Endometrium (tissue), 2 donors: ENCODE measurements at regions not wholly inside any gene's neighbourhood (a gene's known extent, or its start where the extent isn't known, plus 50 kb on each side); places are given as distances from the start of the nearest gene placed in this dataset.
"Not testable (repeated sequence)": the region's sequence is repeated elsewhere in the genome, so short reads cannot be mapped to it uniquely, and the experiment has no call there.

ENCODE experiments used
- FAIRE-seq: peaks from 2 replicates; lab custom pipeline; 2012; peaks lifted over from hg19 to GRCh38; lab: Jason Lieb, UNC
- donor health status: control.
- donor health status: control.

GRCh38 chr6:11409371-11409770, 128.2 kb upstream of the TMEM170B start:
- no peak for FAIRE-seq

- FAIRE-seq, result no peak
Measured at GRCh38 chr6:11407414-11407813, 130.1 kb upstream of the TMEM170B start.

- FAIRE-seq, result no peak
Measured at GRCh38 chr6:11404838-11405237, 132.7 kb upstream of the TMEM170B start.

GRCh38 chr6:11404081-11404480, 133.5 kb upstream of the TMEM170B start:
- no peak for FAIRE-seq

- FAIRE-seq, result no peak
Measured at GRCh38 chr6:11403035-11403601, 134.4 kb upstream of the TMEM170B start.

GRCh38 chr6:11402581-11402980, 135.0 kb upstream of the TMEM170B start:
- FAIRE-seq, result not testable (repeated sequence)

GRCh38 chr6:11401954-11402353, 135.6 kb upstream of the TMEM170B start:
- FAIRE-seq, result not testable (repeated sequence)

- no peak for FAIRE-seq
Measured at GRCh38 chr6:11398451-11399326, 138.9 kb upstream of the TMEM170B start.

GRCh38 chr6:11397622-11398450, 139.7 kb upstream of the TMEM170B start:
- FAIRE-seq, result no peak

GRCh38 chr6:11396860-11397259, 140.7 kb upstream of the TMEM170B start:
- no peak for FAIRE-seq

GRCh38 chr6:11393713-11394627, 143.6 kb upstream of the TMEM170B start:
- FAIRE-seq, result no peak

- FAIRE-seq, result no peak
Measured at GRCh38 chr6:11392778-11393507, 144.6 kb upstream of the TMEM170B start.

GRCh38 chr6:11391934-11392777, 145.4 kb upstream of the TMEM170B start:
- no peak for FAIRE-seq

- FAIRE-seq, result no peak
Measured at GRCh38 chr6:11389977-11390376, 147.6 kb upstream of the TMEM170B start.

GRCh38 chr6:11388983-11389944, 148.3 kb upstream of the TMEM170B start:
- no peak for FAIRE-seq

GRCh38 chr6:11387707-11388430, 149.7 kb upstream of the TMEM170B start:
- no peak for FAIRE-seq

GRCh38 chr6:11386726-11387125, 150.8 kb upstream of the TMEM170B start:
- FAIRE-seq, result no peak

GRCh38 chr6:11386323-11386722, 151.2 kb upstream of the TMEM170B start:
- no peak for FAIRE-seq
